ENCODE measurements at regions not wholly inside any gene's neighbourhood (a gene's known extent, or its start where the extent isn't known, plus 50 kb on each side); places are given as distances from the start of the nearest gene placed in this dataset.

- Histone ChIP-seq H3K36me3 (ENCODE audit: control insufficient read depth, insufficient read depth, low read length) (no peaks in the 10 kb centered on the region), H3K4me3 (ENCODE audit: low read length) (no peak overlapping the region), H3K9me3 (ENCODE audit: control insufficient read depth, insufficient read depth, low read length) (peaks cover 3% of the 10 kb centered on the region), H3K4me1 (ENCODE audit: control insufficient read depth, insufficient read depth, low read length) (no peaks in the 10 kb centered on the region), H3K27ac (ENCODE audit: low read length) (no peak overlapping the region), H3K27me3 (ENCODE audit: control insufficient read depth, insufficient read depth, low read length) (no peaks in the 10 kb centered on the region)
- H3K36me3 Mint-ChIP-seq: no peaks in the 10 kb centered on the region
- TF ChIP-seq CTCF (IDR thresholded peaks at IDR 0.05): no peak
- ATAC-seq (no peak), DNase-seq (no peak)
- 77% methylated on average over 1 of the region's 1 CpG for WGBS (ENCODE audit: insufficient coverage)
- H3K9me3 Mint-ChIP-seq: peaks cover 0 to 1% of the 10 kb centered on the region in 2 donors
- no peak overlapping the region for H3K27ac Mint-ChIP-seq
- intact Hi-C loops (cut with micrococcal nuclease): no loop called here
- H3K4me3 Mint-ChIP-seq: no peak overlapping the region
- H3K4me1 Mint-ChIP-seq: peaks cover 4 to 22% of the 10 kb centered on the region in 2 donors
- H3K27me3 Mint-ChIP-seq (ENCODE audit: low read depth in 2 of 2): no peaks in the 10 kb centered on the region
Observed at GRCh38 chr14:86086962-86087361, 557.0 kb downstream of the FLRT2 start.

DNA sequence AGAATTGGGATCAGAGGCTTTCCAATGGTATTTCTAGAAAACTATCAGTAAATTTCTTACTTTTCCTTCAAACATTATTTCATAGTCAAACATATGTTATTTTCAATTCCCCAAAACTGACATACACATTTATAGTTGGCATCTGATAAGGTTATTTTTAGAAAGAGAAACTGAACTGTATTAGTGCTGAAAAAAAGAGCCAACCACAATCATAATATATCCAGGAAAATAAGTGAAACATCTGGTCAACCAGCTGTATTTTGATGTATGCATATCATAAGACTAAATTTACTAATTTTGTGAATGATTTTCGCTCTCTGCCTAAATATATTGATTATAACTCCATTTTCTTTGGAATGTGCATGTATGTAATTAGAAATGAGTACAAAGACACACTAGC lies 554.2 kb downstream of the FLRT2 start:
- peaks cover 2 to 3% of the 10 kb centered on the region in 2 donors for H3K9me3 Mint-ChIP-seq
- no CpG with 5 or more reads among the region's 1 CpG for WGBS (ENCODE audit: insufficient coverage)

DNA sequence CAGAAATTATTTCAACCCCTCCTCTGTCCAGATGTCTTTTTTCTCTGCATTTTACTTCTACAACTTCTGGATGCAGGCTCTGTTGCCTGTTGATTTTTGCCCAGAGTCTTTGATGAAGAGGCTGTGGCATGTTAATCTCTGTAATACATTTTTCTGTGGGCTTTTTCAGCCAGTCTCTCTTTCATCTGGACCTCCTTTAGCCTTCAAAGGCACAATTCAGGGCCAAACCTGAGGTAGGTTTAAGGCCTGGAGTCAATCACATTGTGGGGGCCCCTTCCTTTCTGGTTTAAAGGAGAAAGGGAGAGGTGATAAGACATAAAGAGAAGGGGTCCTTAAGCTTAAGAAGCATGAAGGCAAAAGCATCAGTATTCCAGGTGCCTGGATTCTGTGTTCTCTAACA lies 553.7 kb downstream of the FLRT2 start:
- Mint-ChIP-seq H3K9me3 (peaks cover 3% of the 10 kb centered on the region in 2 donors), H3K4me3 (no peak overlapping the region)
- peaks cover 3% of the 10 kb centered on the region for H3K9me3 ChIP-seq (ENCODE audit: control insufficient read depth, insufficient read depth, low read length)

More for the DNA sequence above, 554.2 kb downstream of the FLRT2 start:
- ATAC-seq (no peak), DNase-seq (no peak)
- Mint-ChIP-seq H3K36me3 (peaks cover under 1% of the 10 kb centered on the region), H3K27me3 (ENCODE audit: low read depth in 2 of 2) (no peaks in the 10 kb centered on the region), H3K4me1 (peaks cover 4 to 22% of the 10 kb centered on the region in 2 donors), H3K4me3 (no peak overlapping the region), H3K27ac (no peak overlapping the region)
- intact Hi-C loops (cut with micrococcal nuclease): no loop called here
- TF ChIP-seq CTCF (IDR thresholded peaks at IDR 0.05): no peak
- no peak overlapping the region for H3K4me3 ChIP-seq (ENCODE audit: low read length)
- H3K27ac ChIP-seq (ENCODE audit: low read length): no peak overlapping the region
- no peaks in the 10 kb centered on the region for H3K36me3 ChIP-seq (ENCODE audit: control insufficient read depth, insufficient read depth, low read length)
- no peaks in the 10 kb centered on the region for H3K27me3 ChIP-seq (ENCODE audit: control insufficient read depth, insufficient read depth, low read length)
- peaks cover 3% of the 10 kb centered on the region for H3K9me3 ChIP-seq (ENCODE audit: control insufficient read depth, insufficient read depth, low read length)
- no peaks in the 10 kb centered on the region for H3K4me1 ChIP-seq (ENCODE audit: control insufficient read depth, insufficient read depth, low read length)

More for the DNA sequence above, 553.7 kb downstream of the FLRT2 start:
- ATAC-seq (no peak), DNase-seq (no peak)
- Mint-ChIP-seq H3K27ac (no peak overlapping the region), H3K4me1 (peaks cover 4 to 22% of the 10 kb centered on the region in 2 donors), H3K27me3 (ENCODE audit: low read depth in 2 of 2) (no peaks in the 10 kb centered on the region), H3K36me3 (peaks cover 5% of the 10 kb centered on the region)
- no peaks in the 10 kb centered on the region for H3K27me3 ChIP-seq (ENCODE audit: control insufficient read depth, insufficient read depth, low read length)
- H3K36me3 ChIP-seq (ENCODE audit: control insufficient read depth, insufficient read depth, low read length): no peaks in the 10 kb centered on the region
- intact Hi-C loops (cut with micrococcal nuclease): no loop called here
- no peak overlapping the region for H3K27ac ChIP-seq (ENCODE audit: low read length)
- no peak for TF ChIP-seq CTCF (IDR thresholded peaks at IDR 0.05)
- H3K4me1 ChIP-seq (ENCODE audit: control insufficient read depth, insufficient read depth, low read length): no peaks in the 10 kb centered on the region
- no peak overlapping the region for H3K4me3 ChIP-seq (ENCODE audit: low read length)
